GM21576 (cell line): ENCODE measurements at regions not wholly inside any gene's neighbourhood (a gene's known extent, or its start where the extent isn't known, plus 50 kb on each side); places are given as distances from the start of the nearest gene placed in this dataset.
"Not testable (repeated sequence)": the region's sequence is repeated elsewhere in the genome, so short reads cannot be mapped to it uniquely, and the experiment has no call there.

ENCODE experiments used
- ATAC-seq: cut with Tn5 transposase; IDR thresholded peaks from one replicate; pipeline ENCODE4 v1.9.1; 2021; ENCODE audit warnings: mild to moderate bottlenecking, moderate library complexity; ENCODE audit not compliant: unreplicated experiment

DNA sequence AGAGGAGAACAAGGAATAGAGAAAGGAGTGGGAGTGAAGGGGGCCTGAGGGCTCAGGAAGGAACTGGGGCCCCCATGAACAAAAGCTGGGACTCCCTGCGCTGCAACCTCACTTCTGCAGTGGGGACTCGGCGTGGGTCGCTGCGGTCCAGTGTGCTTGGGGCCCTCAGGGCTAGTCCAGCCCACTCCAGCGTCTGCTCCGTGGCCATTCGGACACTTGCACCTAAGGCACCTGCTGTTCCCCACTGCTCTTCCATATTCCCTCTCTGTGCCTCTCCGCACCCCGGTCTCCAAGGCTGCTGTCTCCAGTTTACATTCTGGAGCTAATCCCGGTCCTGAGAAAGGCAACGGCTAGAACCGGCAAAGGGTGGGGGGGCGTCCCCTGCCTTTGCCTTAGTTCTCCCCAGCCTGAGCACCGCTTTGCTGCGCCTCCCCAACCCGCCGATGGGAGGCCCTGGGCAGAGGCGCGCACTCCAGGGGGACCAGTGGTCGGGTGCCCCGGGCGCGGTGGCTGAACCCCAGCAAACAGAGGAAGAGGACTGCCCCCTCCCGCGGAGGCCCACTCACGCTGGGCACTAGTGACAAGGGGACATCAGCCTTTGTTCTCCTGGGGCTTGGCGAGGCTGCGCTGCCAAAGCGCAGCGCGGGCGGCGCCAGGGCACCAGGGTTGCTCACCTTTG is 327.7 kb upstream of the F9 start:
- no peak for ATAC-seq

DNA sequence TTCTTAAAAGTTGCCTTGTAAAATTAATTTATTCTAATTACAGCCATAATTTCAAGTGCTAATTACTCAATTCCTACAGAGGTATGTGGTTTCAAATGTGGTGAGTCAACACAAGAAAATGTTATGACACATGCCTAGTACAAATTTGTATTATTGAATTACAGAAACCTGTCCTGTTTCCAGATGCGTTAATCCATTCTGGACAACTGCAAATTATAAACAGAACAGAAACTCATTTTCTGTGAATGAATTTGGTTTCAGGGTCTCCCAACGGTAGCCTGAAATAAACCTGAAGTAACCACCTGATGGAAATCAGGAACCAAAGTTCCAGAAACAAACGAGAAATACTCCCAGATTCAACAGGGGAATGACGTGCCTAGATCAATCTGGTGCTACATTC is 328.6 kb upstream of the F9 start:
- ATAC-seq: no peak

DNA sequence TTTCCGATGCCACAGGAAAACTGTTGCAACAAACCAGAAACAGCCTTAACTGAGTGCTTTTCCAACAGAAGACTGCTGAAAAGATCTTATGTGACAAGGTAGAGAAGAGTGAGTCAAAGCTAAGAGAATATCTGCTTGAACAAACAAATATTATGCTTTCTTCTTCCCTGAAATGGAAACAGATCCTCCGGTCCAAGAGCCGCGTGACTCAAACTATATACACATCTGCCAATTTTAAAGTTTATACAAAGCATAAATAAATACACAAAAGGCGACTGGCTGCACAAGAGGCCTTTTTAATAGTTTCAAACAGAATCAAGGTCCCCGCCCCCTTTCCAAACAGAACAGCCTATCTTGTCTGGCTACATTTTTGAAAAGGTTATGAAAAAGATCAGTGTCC is 329.7 kb upstream of the F9 start:
- ATAC-seq: no peak

DNA sequence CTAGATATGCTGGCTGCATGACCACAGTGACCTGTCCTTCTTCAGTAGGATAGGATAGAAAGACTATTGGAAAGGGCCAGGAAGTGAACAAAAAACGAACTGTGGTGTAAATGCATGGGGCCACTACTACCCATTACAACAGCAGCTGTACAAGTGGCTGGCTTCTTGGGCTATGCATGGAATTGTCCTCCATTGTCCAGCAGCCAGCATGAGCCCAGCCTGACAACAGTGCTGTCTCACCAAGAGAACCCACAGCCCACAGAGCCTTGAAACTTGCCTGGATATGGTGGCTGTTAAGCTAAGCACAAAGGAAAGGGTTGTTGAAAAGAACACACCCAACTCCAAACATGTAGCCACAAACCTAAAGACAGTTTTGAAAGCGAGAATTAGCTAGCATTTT is 330.2 kb upstream of the F9 start:
- no peak for ATAC-seq

DNA sequence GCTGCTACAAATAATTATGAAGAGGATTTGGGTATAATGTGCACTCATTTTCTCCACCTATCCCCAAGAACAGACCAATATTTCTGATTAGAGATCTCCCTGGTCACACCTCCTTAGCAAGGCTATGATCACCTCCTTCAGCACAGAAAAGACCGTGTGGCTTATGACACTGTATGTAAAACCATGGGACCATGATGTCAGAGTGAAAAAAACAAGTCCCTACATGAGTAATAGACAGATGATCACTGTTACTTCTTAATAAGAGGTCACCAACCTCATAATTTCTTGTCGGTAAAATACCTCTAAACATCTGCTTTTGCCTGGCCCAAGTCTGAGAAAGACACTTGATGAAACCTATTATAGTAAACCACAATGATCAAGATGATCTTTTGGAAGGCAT is 330.6 kb upstream of the F9 start:
- no peak for ATAC-seq

DNA sequence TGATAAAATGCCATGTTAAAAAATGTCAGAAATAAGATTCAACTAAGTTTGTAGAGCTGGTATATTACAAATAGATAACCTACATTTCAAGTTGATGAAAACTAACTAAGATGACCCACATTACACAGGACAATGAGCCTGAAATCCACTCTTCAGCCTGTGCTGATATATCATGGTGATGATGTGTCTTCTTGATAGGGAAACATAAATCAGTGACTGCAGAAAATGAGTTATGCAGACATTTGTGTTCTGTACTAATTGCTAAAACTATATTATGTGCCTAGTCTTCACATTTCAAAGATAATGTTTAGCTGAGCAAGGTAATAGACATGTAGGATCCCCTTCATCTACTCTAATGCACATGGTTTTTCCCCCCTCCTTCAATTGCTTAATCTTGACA is 331.6 kb upstream of the F9 start:
- no peak for ATAC-seq

DNA sequence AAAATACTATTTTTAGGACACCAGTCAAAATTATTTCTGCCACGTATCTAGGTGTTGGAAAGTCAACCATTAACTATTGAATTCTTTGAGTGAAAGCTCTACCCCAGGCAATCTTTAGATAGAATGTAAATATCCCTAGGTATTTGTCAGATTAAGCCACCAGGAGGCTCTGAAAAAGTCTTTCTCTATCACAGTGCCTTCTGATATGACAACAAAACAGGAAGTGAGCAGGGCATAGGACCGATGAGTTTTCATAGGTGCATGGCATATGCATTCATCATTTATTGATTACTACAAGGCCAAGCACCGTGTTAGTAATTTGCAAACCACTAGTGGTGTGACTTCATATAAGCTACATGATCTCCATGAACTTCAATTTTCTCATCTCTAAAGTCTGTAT is 333.6 kb upstream of the F9 start:
- no peak for ATAC-seq

DNA sequence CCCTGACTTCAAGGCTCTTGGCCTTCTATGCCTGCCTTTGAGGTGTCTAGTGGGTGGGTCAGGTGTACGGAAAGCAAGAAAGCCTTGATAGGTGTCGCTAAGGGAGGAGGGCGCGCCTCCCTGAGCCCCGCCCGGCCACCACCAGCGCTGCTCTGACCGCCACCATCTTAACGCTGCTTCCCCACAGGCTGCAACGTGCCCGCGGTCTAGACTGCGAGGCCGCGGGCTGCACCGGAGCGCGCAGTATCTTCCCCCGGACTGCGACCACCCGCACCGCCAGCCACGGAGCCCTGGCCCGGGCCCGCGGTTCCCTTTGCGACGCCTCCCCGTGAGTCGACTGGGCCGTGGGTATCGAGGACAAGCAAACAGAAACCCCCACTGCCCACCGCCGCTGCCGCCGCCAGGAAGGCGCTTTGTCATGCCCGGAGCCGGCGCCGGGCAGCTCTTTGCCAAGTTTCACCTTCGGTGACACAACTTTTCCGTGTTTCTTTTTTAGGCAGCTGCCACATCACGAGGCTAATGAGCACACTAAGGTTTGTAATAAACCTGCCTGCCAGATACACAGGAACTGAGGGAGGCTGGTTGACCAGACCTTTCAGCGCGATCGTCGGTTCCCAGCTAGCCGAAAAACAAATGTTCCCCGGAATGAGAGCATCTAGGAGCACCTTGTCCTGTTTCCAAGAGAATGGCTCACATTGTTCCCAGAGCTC is 335.8 kb upstream of the F9 start:
- ATAC-seq: no peak

DNA sequence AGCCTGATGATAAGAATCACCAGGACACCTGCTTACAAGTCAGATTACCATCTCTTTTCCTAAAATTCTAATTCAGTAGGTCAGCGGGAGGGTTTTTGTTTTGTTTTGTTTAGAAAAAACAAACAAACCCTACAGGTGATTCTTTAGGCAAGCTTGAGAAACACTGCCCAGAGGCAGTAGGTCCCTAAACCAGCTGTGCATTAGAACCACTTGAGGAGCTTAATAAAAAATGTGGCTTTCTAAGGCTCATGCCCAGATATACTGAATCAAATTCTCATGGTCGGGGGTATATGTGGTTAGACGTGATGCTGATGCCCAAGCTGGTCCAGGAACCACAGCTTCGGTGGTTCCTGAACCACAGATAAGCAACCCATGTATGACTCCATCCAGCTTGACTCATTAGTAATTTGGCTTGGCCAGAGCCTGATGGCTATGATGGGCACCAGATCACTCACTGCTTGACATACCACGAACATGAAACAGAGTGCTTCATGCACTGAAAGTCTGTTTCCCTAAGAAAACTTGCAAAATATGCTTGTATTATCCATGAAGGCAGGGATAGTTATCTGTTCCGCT is 338.1 kb upstream of the F9 start:
- no peak for ATAC-seq

DNA sequence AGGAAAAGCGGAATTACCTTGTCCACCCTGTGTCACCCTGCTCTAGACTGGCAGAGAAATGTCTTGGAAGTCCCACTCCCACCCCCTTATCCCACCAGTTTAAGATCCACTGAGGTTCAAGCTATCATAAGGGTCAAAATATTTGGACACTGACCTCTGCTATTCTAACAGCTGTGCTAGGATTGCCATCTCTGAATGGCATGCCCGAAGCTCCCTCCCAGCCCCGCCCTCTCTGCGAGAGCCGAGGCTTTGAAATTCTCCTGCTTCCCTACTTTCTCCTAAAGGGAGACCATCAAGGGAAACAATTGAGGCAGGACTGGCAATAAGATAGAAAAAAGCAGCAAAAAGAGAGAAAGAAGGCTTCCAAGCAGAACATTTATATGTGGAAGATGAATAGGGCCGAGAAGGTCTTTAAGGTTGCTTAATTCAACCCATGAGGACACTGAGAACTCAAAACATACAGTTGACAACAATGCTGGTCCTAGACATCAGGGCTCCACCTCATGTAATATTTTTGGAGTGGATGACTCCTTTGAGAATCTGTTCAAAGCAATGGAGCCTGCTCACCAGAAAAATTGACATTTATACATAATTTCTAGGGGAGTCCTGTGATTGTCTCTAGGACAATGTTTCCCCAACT is 338.7 kb upstream of the F9 start:
- no peak for ATAC-seq

DNA sequence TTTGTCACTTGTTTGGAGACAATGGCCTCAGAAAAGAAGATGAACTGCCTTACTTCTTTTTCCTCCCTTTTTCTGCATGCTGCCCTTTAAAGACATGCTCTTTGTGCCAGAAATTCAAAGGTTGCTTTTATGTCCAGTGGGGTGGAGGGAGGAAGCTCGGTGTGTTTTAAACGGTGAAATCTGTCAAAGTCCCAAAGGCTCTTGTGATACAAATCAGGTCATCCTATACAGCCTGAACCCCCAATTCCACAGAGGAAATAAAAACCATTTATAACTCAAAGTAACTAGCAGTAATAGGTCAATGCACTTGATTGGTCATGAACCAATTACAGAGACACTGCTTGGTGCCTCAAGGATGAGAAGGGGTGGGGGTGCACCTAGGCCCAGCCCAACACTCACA is 339.3 kb upstream of the F9 start:
- ATAC-seq: no peak

DNA sequence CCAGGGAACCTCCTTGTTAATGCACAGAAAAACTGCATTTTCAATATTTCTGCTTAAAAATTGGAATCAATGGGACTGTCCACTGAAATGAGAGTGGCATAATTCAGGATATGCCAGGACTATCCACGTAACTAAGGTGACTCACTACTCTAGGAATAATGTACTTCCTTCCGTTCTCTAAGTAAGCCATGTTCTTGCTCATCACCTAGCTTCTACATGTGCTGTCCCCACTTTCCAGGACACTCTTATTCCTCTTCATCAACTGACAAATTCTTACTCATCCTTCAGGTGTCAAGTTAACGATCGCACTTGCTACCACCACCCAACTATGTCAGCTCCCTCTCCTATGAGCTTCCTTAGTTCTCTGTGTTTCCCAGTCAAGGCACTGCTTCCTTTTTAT is 342.8 kb upstream of the F9 start:
- ATAC-seq: no peak

DNA sequence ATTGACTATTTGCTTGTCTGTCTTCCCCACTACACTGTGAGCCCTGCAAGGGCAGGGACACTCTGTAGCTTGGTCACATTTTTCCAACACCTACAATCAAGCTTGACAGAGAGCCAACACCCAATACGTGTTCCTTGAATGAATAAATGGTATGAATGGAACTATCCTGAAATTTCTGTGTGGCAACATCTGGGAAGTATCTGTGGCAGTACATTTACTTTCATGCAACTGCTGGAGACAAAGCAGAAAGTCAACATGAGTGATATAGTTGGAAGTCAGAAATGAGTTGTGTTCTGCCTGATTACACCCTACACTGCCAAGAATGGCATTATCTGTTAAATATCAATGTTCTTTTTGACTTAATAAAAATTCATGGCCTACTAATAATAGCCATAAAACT is 343.5 kb upstream of the F9 start:
- ATAC-seq: no peak

DNA sequence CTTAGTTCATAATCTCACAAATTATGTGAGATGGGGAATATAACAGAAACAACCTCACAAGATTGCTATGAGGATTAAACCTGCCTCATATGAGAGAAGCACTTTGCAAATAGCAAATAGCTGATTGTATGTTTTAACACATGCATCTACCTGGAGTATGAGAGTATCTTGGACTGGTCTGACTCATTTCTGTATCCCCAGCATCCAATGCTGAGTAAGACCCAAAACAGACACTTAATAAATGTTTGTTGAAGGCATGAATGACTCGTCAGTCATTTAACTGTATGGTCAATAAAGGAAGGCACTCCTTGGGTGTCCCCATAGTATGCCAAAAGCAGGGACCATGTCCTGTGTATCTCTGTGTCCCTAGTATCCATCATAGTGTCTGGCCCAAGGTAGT is 350.9 kb upstream of the F9 start:
- no peak for ATAC-seq

DNA sequence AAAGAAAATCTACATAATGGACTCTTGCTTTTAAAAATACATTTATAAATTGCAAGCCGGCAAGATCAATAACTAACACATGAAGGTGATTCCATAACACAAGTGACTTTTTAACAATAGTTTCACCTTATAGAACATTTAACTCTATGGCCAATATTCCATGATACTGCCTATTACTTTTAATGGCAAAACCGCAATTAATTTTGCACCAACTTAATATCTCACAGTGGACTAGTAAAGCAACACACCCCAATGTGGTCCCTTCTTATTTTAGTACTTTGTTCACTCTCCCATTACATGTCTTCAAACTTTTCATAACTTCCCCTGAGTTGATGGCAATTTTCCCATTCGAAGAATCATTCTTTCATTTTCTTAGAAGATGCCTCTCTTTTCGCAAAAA is 351.6 kb upstream of the F9 start:
- no peak for ATAC-seq

DNA sequence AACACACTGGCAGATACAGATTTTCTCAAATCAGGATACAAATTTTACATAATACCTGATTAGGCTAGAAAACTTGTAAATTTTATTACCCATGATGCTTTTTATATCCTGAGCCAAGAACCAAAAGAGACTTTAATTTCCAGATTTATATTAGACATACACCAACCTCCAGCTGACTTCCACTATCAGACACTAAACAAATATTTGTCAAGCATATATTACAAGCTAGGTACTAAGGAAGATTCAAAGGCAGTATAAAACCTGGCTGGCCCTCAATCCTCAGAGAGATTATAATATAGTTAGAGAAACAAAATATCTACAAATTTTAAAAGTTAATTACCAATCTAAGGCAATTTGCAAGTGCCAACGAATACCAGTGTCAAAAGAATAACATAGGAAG is 357.8 kb upstream of the F9 start:
- ATAC-seq: no peak

DNA sequence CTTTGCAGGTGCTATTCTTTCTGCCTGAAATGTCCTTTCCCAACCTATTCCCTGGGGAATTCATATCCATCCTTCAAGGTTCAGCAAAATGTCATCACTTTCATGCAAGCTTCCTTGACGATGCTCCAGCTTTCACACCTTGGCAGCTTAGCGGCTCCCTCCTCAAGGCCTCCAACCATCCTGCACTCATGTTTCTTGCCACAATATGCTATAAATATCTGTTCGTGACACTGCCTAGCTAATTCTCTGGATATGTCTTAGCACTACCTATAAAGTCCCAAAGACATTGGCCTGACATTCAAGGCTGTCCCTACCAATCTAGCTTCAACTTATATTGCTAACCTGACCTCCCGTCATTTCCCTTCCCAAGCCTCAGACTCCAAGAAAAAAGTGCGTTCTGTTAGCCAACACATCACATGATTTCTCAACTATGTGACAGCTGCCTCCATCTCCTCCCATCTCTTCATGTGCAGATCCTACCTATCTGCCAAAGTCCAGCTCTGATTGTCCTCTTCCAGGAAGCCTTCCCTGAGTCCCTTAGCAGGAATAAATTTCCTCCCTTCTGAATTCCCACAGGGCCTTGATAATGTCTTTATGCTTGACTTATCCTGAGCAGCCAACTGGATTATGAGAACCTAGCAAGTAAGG is 359.9 kb upstream of the F9 start:
- ATAC-seq: no peak

DNA sequence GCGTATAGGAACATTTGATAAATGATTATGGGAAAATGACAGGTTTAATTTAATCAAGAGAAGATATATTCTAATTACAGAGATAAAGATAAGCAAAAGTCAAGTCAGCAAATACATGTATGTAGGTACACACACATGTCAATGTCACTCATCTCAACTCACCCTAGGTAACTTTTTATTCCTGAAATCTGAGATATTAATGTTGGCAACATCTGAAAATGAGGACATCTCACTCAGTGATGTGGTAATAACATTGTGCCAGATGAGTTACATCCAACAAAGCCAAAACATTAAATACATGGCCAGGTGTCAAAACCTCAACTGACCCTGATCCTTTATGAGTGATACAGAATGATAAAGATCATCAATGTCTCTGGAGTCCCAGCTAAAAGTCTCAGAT is 363.3 kb upstream of the F9 start:
- ATAC-seq: no peak

DNA sequence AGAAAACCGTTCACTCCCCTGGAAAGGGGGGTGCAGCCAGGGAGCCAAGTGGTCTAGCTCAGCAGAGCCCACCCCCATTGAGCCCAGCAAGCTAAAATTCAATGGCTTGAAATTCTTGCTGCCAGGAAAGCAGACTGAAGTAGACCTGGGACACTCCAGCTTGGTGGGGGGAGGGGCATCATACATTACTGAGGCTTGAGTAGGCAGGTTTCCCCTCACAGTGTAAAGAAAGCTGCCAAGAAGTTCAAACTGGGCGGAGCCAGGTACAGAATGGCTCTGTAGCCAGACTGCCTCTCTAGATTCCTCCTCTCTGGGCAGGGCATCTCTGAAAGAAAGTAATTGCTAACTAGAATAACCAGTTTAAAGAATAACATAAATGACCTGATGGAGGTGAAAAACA is 372.3 kb upstream of the F9 start:
- ATAC-seq: no peak

DNA sequence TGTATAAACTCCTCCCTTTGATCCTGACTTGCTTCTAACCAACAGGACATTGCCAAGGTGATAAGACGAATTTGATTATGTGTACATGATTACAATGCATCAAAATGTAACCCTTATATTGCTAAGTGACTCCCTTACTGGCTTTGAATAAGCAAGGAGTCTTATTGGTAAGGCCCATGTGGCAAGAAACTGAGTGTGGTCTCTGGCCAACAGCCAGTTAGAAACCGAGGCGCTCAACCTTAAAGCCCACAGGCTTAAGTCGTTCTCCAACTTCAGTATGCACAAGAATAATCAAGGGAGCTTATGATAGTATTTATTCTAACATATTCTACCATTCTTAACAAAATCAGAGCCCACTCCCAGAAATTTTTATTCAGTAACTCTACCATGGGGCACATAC is 374.2 kb upstream of the F9 start:
- ATAC-seq: no peak

DNA sequence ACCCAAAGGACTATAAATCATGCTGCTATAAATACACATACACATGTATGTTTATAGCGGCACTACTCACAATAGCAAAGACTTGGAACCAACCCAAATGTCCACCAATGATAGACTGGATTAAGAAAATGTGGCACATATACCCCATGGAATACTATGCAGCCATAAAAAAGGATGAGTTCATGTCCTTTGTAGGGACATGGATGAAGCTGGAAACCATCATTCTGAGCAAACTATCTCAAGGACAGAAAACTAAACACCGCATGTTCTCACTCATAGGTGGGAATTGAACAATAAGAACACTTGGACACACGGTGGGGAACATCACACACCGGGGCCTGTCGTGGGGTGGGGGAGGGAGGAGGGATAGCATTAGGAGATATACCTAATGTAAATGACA is 383.9 kb upstream of the F9 start:
- ATAC-seq: not testable (repeated sequence)

DNA sequence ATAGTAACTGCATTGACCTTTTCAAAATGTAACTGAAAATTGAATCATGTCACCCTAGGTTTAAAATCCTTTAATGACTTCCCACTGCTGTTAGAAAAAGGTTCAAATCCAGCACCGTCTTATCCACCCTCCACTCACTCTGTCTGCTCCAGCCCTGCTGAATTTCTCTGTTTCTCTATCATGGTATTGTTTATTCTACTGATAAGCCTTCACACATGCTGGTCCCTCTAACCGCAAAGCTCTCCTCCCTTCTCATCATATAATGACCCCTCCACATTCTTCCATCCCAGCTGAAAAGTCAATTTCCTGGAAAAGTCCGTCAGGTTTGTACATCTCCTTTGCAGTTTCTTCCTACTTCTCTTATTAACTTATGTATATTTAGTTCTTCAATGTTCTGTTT is 389.2 kb upstream of the F9 start:
- ATAC-seq: no peak
